ENCODE measurements at regions not wholly inside any gene's neighbourhood (a gene's known extent, or its start where the extent isn't known, plus 50 kb on each side); places are given as distances from the start of the nearest gene placed in this dataset.
A peak's percentile ranks its signal among the peaks of the same experiment; 100 is the strongest.

- H3K36me3 ChIP-seq (ENCODE audit: control insufficient read depth in 4 of 4, insufficient read depth in 3 of 4, low read depth in 1 of 4, low read length in 3 of 4): no peaks in the 10 kb centered on the region
- no peak overlapping the region for H3K4me3 ChIP-seq (ENCODE audit: low read depth in 1 of 3, low read length in 3 of 3)
- no peak overlapping the region for H3K9ac ChIP-seq (ENCODE audit: low read depth in 1 of 2, low read length in 2 of 2)
- no peaks in the 10 kb centered on the region for H3K4me1 ChIP-seq (ENCODE audit: control insufficient read depth in 4 of 4, insufficient read depth in 4 of 4, low read length in 3 of 4)
- WGBS: 84% methylated on average over 22 of the region's 22 CpGs
- H3K27ac ChIP-seq (ENCODE audit: low read depth in 1 of 2, low read length in 2 of 2): no peak overlapping the region
- no peaks in the 10 kb centered on the region for H3K27me3 ChIP-seq (ENCODE audit: control insufficient read depth in 4 of 4, insufficient read depth in 4 of 4, low read length in 3 of 4)
- no peak for TF ChIP-seq RAD21 (IDR thresholded peaks at IDR 0.05)
- no peak for TF ChIP-seq EGR1 (IDR thresholded peaks at IDR 0.05; ENCODE audit: low read depth in 2 of 2)
- H3K9me3 ChIP-seq (ENCODE audit: control insufficient read depth in 4 of 4, low read length in 3 of 4): no peaks in the 10 kb centered on the region
- DNase-seq (ENCODE audit: low spot score): no peak
Measured at GRCh38 chr10:129396021-129396722, 70.9 kb upstream of the MGMT start.

GRCh38 chr10:129397198-129397974, 69.7 kb upstream of the MGMT start:
- TF ChIP-seq RXRA (IDR thresholded peaks at IDR 0.05): no peak
- peak; percentile 24 for TF ChIP-seq NR2F2 (IDR thresholded peaks at IDR 0.05)
- Histone ChIP-seq H3K4me1 (ENCODE audit: control insufficient read depth in 4 of 4, insufficient read depth in 4 of 4, low read length in 3 of 4) (no peaks in the 10 kb centered on the region), H3K4me3 (ENCODE audit: low read depth in 1 of 3, low read length in 3 of 3) (no peak overlapping the region), H3K9ac (ENCODE audit: low read depth in 1 of 2, low read length in 2 of 2) (no peak overlapping the region), H3K36me3 (ENCODE audit: control insufficient read depth in 4 of 4, insufficient read depth in 3 of 4, low read depth in 1 of 4, low read length in 3 of 4) (no peaks in the 10 kb centered on the region), H3K27me3 (ENCODE audit: control insufficient read depth in 4 of 4, insufficient read depth in 4 of 4, low read length in 3 of 4) (no peaks in the 10 kb centered on the region), H3K27ac (ENCODE audit: low read depth in 1 of 2, low read length in 2 of 2) (no peak overlapping the region), H3K9me3 (ENCODE audit: control insufficient read depth in 4 of 4, low read length in 3 of 4) (no peaks in the 10 kb centered on the region)
- 73% methylated on average over 16 of the region's 16 CpGs for WGBS
- DNase-seq (ENCODE audit: low spot score): no peak

- Histone ChIP-seq H3K27ac (ENCODE audit: low read depth in 1 of 2, low read length in 2 of 2) (no peak overlapping the region), H3K9ac (ENCODE audit: low read depth in 1 of 2, low read length in 2 of 2) (no peak overlapping the region), H3K36me3 (ENCODE audit: control insufficient read depth in 4 of 4, insufficient read depth in 3 of 4, low read depth in 1 of 4, low read length in 3 of 4) (no peaks in the 10 kb centered on the region), H3K27me3 (ENCODE audit: control insufficient read depth in 4 of 4, insufficient read depth in 4 of 4, low read length in 3 of 4) (no peaks in the 10 kb centered on the region), H3K4me1 (ENCODE audit: control insufficient read depth in 4 of 4, insufficient read depth in 4 of 4, low read length in 3 of 4) (no peaks in the 10 kb centered on the region), H3K9me3 (ENCODE audit: control insufficient read depth in 4 of 4, low read length in 3 of 4) (no peaks in the 10 kb centered on the region), H3K4me3 (ENCODE audit: low read depth in 1 of 3, low read length in 3 of 3) (no peak overlapping the region)
- WGBS: 82% methylated on average over 2 of the region's 2 CpGs
- no peak for DNase-seq (ENCODE audit: low spot score)
- TF ChIP-seq GABPA (IDR thresholded peaks at IDR 0.05 in 1 of 2, conservative IDR thresholded peaks at IDR 0.05 in 1 of 2): no peak
- no peak for TF ChIP-seq TAF1 (conservative IDR thresholded peaks at IDR 0.05)
- no peak for TF ChIP-seq JUND (IDR thresholded peaks at IDR 0.05)
- TF ChIP-seq EGR1 (IDR thresholded peaks at IDR 0.05; ENCODE audit: low read depth in 2 of 2): no peak
- TF ChIP-seq NR2F2 (IDR thresholded peaks at IDR 0.05): no peak
- TF ChIP-seq RAD21 (IDR thresholded peaks at IDR 0.05): no peak
- no peak for TF ChIP-seq HNF4G (IDR thresholded peaks at IDR 0.05)
- no peak for TF ChIP-seq ATF3 (IDR thresholded peaks at IDR 0.05)
- TF ChIP-seq FOXA2 (IDR thresholded peaks at IDR 0.05): no peak
- no peak for TF ChIP-seq CTCF (IDR thresholded peaks at IDR 0.05; ENCODE audit: low read depth, low read length, missing input control)
- no peak for TF ChIP-seq FOXA1 (IDR thresholded peaks at IDR 0.05)
- TF ChIP-seq RXRA (IDR thresholded peaks at IDR 0.05): no peak
- TF ChIP-seq SP1 (IDR thresholded peaks at IDR 0.05): no peak
- TF ChIP-seq MAX (IDR thresholded peaks at IDR 0.05): no peak
- TF ChIP-seq ZBTB33 (IDR thresholded peaks at IDR 0.05): no peak
Measured at GRCh38 chr10:129398711-129399141, 68.3 kb upstream of the MGMT start.

Data from liver (tissue), 8 donors.